Stimulated activated CD4-positive, alpha-beta T cell treated with anti-CD3 and anti-CD28 coated beads, Interleukin-1b, Interleukin-23, amount 100 ng/mL, for 4 hours (primary cell): ENCODE measurements at regions not wholly inside any gene's neighbourhood (a gene's known extent, or its start where the extent isn't known, plus 50 kb on each side); places are given as distances from the start of the nearest gene placed in this dataset.
A peak's percentile ranks its signal among the peaks of the same experiment; 100 is the strongest.
"Not testable (repeated sequence)": the region's sequence is repeated elsewhere in the genome, so short reads cannot be mapped to it uniquely, and the experiment has no call there.

Experiments used
- DNase-seq, 2 donors: peaks; one replicate each; pipeline ENCODE4 v3.0.0-alpha.2; 2020; ENCODE audit warnings: low read depth in 2 of 2

DNA sequence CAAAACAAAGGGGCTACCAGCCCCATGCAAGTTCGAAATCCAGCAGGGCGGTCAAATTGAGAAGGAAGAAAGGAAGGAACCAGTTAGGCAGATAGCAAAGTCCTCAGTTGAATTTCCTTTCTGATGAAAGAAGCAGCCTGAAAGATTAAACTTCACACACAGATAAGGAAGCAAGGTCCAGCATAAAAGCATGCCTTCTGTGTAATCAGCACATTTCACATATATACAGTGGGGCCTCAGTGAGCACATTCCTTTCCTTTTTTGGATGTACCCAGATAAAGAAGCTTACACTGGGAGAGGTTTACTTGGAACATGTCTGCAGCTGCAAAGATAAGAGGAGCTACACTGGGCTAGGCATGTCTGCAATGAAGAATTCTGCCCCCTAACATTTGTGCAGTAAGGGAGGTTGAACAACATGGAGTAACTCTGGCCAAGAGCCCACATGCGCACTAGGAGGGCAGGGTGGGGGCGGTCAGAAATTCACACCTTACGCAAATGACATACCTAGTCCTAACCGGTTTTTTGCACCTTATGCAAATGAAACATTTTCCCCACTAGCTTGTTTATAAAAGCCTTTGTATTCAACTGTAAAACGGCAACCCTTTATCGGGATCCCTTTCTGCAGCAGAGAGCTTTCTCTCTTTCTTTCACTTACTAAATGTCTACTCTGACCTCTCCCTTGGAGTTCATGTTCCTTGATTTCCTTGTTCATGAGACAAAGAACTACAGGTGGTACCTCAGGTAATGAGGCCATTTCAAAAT, 149.7 kb upstream of the FBXL17 start:
- DNase-seq = no peak

DNA sequence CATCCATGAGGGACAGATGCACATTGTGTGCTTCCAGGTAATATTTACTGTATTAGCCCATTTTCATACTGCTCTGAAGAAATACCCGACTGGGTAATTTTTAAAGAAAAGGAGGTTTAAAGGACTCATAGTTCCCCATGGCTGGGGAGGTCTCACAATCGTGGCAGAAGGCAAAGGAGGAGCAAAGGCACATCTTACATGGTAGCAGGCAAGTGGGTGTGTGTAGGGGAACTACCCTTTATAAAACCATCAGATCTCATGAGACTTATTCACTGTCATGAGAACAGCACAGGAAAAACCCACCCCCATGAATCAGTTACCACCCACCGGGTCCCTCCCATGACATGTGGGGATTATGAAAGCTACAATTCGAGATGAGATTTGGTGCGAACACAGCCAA, 148.8 kb upstream of the FBXL17 start:
- no peak for DNase-seq

DNA sequence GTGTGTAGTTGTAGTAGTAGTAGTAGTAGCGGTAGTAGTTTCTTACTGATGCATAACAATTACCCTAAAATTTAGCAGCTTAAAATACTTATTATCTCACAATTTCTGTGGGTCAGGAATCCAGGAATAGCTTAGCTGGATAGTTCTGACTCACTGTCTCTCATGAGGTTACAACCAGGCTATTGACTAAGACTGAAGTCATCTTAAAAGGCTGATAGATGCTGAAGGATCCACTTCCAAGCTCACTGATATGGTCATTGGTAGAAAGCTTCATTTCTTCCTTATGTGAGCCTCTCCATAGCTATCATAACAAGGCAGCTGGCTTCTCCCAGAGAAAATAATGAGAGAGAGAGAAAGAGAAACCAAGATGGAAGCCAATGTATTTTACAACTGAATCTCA, 147.5 kb upstream of the FBXL17 start:
- no peak for DNase-seq

DNA sequence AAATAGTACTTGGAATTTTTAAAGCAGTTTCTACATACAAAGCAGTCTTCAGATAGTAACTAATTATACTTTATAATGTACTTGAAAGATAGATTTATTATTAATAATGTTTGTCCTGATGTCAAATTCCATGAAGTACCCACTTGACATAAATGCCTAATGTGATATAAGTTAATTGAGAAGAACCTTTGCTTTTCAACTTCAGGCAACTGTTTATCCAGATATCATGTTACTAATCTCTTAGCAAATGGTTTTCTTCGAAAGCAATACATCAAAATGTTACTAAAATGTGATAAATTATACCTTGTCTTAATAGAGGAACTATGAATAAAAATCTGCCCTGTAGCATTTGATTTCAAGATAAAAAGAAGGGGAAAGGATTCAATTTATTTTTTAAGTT, 146.8 kb upstream of the FBXL17 start:
- DNase-seq = no peak

DNA sequence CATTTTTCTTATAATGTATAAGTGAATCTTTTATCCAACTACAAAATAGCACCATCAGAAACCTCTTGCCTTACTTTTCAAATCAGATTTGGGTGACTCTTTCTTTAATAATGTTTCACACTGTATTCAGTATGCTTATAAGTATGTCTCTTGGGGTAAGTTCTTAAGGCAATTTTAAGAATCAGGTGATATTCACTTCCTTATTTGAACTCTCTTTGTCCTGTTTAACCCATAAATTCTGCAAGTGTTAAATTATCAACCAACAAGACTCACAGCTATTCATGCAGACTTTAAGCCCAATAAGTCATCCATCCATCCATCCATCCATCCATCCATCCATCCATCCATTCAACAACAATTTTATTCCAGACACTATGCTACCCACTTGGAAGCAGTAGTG, 142.7 kb upstream of the FBXL17 start:
- DNase-seq = no peak

DNA sequence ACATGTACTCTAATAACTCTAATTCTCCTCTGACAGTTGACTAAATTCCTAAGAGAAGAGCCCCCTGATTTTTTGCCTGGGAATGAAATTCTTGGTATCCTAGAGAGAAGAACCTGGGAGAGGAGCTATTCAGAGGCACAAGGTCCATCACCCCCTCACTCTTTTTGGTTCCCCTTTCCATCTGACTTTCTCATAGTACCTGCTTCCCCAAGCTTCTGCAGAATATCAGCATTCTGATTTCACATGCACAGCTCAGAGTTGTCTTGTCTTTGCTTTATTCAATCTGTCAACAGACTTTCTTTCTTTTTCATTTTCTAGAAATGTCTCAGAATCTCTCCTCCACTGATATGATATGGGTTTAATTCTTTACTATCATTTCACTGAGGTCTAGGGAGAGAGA, 141.5 kb upstream of the FBXL17 start:
- DNase-seq = no peak

DNA sequence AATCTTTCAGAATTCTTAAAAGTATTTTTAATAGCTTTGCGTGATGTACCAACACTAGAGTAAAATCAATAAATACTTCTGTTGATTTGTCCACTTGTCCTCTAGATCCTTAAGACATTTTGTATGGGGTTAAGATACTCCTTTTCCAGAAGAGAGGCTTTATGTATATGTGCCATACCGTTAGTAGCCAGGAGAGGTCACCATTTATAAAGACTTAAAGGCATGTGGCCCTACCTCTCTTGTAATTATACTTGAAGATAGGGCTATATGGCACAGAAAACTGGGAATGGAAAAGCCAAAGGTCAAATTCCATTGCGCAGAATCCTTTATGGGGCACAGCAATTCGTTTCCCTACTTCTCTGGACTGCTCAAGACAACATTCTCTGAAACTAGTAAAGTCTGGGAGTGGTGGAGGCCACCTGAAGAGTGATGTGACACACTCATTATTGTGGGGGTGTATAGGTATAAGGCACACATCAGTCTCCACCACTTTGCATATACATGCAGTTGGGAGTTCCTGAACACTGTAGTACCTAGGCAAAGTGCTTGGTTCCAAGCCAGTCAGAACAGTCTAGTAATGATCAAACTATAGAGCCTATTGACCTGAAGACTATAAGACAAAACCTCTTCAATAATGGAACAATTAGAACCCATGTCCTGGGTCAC, 140.1 kb upstream of the FBXL17 start:
- peak in 1 of 2 donors; percentile 2 for DNase-seq

DNA sequence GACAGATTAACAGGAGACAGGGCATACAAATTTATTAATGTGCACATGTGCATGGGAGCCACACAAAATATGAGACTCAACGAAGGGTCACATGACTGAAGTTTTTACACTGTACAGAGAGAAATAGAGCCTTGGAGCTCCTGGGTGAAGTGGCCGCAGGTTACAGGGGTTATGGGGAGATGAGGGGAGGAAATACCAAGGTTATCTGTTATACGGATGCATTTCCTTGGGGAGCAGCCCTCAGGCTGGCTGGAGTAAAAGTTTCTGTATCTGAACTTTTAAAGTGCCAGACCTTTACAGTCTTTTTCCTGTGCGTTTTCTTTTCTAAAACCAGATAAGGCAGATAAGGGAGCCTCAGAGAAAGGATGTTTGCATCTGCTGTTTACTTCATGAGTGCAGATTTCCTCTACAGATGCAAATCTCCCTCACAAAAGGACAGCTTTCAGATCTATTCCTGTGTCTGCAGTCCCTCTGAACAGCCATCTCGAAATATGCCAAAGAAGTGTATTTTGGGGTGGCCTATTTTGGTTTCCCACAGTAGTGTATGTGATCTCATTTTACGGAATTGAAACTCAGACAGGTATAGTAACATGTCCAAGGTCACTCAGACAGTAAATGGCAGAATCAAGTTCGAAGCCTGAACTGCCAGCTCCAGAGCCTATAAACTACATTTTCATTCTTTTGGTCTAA, 139.3 kb upstream of the FBXL17 start:
- no peak for DNase-seq

DNA sequence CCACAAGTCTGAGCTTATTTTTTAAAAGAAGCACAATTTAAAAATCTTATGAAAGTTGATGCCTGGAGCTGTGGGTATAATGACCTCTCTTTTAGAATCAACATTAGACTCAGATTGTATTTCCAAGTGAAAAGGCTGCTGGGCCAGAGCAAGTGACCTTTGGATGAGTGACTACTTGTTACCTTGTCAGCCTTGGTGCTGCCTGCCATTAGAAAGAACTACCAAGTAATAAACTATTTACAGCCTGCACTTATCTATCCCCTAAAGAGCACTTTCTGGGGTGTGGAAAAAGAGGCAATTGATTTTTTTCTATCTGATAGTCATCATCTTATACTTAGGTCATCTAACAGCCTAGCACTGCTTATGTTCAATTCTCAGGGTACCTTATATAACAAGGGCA, 134.9 kb upstream of the FBXL17 start:
- no peak for DNase-seq

DNA sequence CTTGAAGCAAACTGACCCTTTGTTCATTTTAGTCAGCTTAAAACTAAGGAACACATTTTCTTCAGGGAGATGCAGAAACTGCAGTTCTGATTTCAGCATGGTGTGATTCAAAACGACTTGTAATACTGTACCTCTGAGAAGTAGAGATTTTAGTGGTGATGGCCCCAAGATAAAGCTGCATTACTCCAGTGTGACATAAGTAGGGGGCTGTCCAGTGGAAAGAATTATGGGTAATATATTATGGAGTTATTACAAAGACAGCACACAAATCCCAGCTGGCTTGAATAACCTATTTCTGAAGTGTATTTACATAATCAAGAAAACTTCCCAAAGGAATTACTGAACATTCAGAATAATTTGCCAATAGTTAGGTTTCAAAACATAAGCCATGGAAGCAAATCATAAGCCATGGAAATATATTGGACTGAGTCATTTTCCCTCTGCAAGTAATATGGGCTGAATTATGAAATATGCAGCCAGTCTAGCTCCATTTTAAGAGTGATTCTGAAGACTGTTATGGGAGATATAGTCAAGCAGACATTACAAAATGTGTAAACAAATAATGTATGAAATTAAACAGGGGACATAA, 133.7 kb upstream of the FBXL17 start:
- DNase-seq = no peak

DNA sequence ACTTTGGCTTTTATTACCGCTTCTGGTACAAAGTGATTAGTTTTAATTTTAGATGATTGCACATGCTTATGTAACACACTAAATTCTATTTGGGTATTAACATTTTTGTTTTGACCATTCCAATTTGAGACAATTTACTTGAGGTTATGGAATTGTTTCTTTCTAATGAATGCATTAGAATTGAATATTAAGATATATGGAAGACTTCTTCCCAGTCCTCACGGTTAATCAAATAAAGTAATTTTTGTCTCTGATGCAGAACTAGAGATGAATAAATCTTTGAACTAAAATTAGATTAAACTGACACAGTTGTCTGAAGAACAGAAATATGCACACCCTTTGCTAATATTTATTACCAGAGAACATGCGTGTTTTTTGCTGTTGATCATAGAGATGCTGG, 127.1 kb upstream of the FBXL17 start:
- DNase-seq = no peak

DNA sequence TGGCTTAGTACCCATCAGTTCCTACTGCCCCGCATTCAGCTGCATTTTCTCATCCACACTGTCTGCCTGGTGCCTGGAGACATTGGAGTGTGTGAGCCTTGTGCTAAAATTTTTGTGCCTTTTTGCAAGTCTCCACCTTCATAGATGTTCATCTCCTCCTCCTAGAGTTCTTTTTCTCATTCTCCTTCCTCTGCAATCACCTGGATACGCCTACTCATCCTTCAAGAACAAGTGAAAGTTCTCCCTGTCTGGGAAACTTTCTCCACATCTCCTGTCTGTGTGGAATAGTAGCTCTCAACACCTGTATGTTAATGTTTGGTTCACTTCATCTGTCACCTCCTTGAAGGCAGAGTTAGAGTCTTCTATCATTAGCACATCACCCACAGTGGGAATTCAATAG, 125.7 kb upstream of the FBXL17 start:
- DNase-seq = no peak

DNA sequence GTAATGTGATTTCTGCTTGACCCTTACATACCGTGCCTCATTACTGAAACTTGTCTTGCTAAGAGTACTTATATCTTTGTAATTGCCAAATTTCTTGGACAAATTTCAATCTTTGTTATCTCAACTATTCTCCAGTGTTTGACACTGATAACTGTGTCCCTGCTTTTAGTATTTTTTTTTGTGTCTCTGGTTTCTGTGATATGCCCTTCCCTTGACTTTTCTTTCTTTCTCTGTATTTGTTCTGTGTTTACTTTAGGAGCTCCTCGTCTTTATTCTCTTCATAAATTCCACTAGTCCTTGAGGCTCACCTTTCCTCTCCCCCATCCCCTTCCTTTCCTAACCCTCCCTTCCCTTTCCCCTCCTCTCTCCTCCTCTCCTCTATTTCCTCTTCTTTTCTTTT, 123.7 kb upstream of the FBXL17 start:
- no peak for DNase-seq

DNA sequence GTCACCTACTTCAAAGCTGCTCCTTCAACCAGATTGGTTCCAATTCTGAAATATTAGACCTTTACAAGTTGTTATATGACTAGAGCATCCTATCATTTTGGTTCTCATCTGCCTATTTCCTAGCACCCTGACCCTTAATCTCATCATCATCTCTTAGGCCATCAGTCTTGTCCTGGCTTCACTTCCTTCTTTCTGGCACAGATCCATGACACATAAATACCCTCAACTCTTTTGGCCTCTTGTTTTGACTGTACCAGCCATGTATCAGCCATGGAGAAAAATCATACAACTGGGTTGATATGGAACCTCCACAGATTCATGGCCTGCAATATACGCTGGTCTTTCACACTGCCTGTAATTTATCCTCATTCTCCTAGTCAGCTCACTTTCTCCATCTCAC, 123.1 kb upstream of the FBXL17 start:
- no peak for DNase-seq

DNA sequence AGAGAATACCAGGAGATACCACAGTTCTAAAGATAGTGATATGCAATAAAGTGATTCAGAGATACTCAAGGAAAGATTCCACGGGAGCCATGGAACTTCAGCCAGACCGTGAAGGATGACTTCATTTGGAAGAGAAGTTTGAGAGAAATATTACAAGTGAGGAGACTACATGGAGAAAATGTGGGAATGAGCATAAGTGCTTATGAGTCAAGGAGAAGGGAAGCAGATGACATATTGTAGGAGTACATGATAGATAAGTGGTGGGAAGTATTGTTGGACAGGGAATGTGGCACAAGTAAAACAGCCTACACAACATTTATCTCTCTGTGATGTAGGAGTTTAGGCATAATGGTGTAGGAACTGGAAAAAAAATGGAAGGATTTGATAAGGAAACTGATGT, 122.1 kb upstream of the FBXL17 start:
- DNase-seq = no peak

DNA sequence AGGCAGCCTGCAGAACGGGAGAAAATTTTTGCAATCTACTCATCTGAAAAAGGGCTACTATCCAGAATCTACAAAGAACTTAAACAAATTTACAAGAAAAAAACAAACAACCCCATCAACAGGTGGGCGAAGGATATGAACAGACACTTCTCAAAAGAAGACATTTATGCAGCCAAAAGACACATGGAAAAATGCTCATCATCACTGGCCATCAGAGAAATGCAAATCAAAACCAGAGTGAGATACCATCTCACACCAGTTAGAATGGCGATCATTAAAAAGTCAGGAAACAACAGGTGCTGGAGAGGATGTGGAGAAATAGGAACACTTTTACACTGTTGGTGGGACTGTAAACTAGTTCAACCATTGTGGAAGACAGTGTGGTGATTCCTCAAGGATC, 113.7 kb upstream of the FBXL17 start:
- not testable (repeated sequence) for DNase-seq

DNA sequence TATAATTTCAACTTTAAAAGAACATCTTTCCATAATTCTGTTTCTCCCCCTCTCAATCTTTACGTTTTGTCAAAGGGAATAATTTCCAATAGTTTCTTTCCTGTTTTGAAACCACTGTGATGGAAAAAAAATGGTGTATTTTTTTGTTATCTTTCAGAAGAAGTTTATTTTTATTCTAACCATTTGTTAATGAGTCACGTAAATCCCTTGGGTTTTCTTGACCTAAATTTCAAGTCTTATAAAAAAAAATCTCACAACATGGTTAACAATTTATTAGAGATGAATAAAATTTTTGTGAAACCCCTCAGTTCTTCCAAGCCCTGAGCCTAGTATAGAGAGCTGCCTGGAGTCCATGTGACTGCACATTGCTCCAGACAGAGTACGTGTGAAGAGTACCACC, 106.1 kb upstream of the FBXL17 start:
- no peak for DNase-seq

DNA sequence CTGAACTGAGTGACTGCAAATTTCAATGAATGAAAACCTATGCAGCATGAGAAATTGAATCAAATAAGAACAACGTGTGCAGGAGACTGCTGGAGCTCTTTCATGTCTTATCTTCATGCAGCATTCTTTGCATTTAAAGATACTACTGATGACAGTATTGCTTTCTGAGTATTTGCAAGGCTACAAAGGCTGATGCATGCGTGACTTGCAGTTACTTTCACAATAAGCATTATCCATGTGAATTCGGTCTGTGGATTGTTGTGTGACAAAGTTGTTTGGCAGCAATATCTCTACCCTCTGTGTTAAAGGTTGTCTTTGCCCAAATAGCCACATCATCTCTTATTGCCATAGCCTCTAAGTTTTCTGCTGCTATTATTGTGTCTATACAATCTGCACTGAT, 102.1 kb upstream of the FBXL17 start:
- DNase-seq = no peak

DNA sequence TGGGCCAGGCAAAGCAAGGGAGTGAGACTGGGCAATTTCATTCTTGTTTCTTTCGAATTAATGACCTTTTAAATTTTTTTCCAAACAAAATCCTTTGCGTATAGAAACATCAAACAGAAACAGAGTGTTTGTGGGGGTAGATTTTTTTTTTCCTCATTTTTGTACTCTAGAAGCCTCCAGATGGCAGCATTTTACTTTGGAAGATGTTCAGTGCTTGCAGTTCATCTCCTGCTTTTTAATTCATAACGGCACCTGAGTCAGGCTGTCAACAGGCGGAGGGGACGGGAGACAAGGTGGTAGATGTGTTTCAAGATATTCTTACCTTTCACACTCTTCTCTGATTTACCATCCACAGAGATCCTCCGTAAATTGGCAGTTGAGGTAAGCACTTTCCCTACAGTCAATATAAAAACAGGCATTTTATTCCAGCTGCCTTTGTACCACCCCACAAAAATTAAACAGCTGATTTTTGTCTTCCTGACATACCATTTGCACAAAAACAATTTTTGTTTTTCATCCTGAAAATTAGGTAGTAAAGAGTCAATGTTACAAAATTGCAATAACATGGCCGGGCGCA, 99.5 kb upstream of the FBXL17 start:
- no peak for DNase-seq

DNA sequence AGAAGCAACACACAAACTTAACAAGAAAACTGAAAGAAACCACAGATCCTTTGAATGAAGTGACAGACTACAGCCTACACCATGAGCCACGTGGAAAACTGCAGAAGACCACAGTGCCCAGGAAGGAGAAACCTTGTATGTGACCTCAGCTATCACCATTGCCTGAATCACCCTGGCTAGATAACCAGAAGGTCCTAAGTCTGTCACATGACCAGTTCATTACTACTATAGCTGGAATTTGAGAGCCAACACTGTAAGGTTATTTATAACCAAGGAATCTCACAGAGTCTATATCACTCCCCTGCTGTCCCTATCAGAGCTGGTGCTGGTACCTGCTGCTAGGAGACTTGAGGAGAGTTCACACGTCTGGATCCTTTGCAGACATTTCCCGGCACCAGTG, 90.3 kb upstream of the FBXL17 start:
- DNase-seq = no peak

DNA sequence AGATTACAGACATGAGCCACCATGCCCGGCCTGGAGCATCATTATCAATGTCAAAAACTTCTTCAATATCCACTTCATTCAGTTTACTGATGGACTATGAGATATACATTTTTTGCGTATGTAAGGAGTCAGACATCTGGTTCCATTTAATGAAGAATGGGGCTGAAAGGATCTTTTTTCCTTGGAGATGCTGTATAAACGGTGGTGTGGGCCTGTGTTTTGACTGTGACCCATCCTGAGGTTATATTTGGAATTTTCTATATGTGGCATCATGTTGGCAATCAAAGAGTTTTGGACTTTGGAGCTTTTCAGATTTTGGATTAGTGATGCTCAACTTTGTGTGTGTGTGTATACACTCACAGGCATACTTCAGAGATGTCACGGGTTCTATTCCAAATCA, 85.7 kb upstream of the FBXL17 start:
- DNase-seq = no peak

DNA sequence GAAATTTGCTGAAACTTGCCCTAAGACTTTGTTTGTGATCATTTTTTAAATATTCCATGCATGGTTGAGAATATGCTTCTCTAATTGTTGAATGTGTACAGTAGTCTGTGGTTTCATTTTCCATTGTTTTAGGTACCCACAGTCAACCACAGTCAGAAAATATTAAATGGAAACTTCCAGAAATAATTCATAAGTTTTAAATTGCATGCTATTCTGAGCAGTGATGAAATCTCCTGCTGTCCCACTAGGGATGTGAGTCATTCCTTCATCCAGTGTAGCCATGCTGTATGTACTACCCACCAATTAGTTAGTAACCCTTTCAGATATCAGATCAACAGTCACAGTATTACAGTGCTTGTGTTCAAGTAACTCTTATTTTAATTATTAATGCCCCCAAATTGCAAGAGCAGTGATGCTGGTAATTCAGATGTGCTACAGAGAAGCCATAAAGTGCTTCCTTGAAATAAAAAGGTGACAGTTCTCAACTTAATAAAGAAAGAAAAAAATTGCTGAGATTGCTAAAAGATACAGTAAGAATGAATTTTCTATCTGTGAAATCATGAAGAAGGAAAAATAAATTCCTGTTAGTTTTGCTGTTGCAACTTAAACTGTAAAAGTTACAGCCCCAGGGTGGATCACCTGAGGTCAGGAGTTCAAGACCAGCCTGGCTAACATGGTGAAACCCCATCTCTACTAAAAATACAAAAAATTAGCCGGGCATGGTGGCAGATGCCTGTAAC, 79.9 kb upstream of the FBXL17 start:
- DNase-seq = no peak
